GM12892 (cell line): ENCODE measurements at regions not wholly inside any gene's neighbourhood (a gene's known extent, or its start where the extent isn't known, plus 50 kb on each side); places are given as distances from the start of the nearest gene placed in this dataset.

ENCODE experiments used
- POLR2A ChIP-seq: IDR thresholded peaks from 2 replicates; pipeline ENCODE4 v1.6.1; 2011; ENCODE audit warnings: low read depth, low read length, control low read depth
- TAF1 ChIP-seq: IDR thresholded peaks from 2 replicates; pipeline ENCODE4 v1.6.1; 2011; ENCODE audit warnings: low read depth, mild to moderate bottlenecking, control low read depth, low read length, borderline replicate concordance

DNA sequence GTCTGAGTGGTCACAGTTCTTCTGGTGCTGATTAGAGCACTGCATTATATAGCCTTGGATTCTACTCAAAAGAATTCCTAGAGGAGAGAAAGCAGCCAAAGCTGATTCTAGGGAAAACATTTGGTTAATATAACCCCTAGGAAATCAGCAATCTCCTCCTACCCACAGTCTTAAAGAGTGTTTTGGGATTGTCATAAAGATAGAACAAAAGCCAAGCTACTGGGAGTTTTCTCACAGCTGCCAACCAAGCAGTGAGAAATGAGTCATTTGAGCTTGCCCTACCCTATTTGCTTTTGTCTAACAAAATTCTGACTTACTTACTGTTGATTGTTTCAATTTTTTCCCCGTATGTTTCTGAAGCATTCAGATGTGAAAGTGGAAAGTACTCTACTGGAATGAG is 469.3 kb downstream of the PLCL1 start:
- TF ChIP-seq TAF1 (no peak), POLR2A (no peak)
